HG03060 (cell line): ENCODE measurements at regions not wholly inside any gene's neighbourhood (a gene's known extent, or its start where the extent isn't known, plus 50 kb on each side); places are given as distances from the start of the nearest gene placed in this dataset.

Experiments used
- ATAC-seq: cut with Tn5 transposase; IDR thresholded peaks from one replicate; pipeline ENCODE4 v1.9.1; 2021; ENCODE audit warnings: low read depth, moderate number of reproducible peaks; ENCODE audit not compliant: unreplicated experiment

GRCh38 chr15:35757361-35757760 lies 211.4 kb upstream of the DPH6 start:
- no peak for ATAC-seq

GRCh38 chr15:35757765-35758164 lies 211.8 kb upstream of the DPH6 start:
- no peak for ATAC-seq

GRCh38 chr15:35764661-35765519 lies 218.9 kb upstream of the DPH6 start:
- no peak for ATAC-seq

GRCh38 chr15:35768949-35769348 lies 223.0 kb upstream of the DPH6 start:
- no peak for ATAC-seq

GRCh38 chr15:35769656-35770055 lies 223.7 kb upstream of the DPH6 start:
- no peak for ATAC-seq

- no peak for ATAC-seq
Measured at GRCh38 chr15:35771746-35772442, 225.9 kb upstream of the DPH6 start.

- no peak for ATAC-seq
Measured at GRCh38 chr15:35774653-35775052, 228.7 kb upstream of the DPH6 start.

GRCh38 chr15:35775471-35775870 lies 229.5 kb upstream of the DPH6 start:
- ATAC-seq, result no peak

- no peak for ATAC-seq
Measured at GRCh38 chr15:35777061-35777460, 231.1 kb upstream of the DPH6 start.

GRCh38 chr15:35783203-35783602 lies 237.2 kb upstream of the DPH6 start:
- ATAC-seq, result no peak

- ATAC-seq, result no peak
Measured at GRCh38 chr15:35784745-35785144, 238.8 kb upstream of the DPH6 start.

- ATAC-seq, result no peak
Measured at GRCh38 chr15:35810007-35810406, 264.0 kb upstream of the DPH6 start.

GRCh38 chr15:35813573-35813972 lies 267.6 kb upstream of the DPH6 start:
- no peak for ATAC-seq

- ATAC-seq, result no peak
Measured at GRCh38 chr15:35818846-35819245, 272.9 kb upstream of the DPH6 start.

- ATAC-seq, result no peak
Measured at GRCh38 chr15:35822153-35822552, 276.2 kb upstream of the DPH6 start.

GRCh38 chr15:35827141-35827540 lies 281.2 kb upstream of the DPH6 start:
- ATAC-seq, result no peak

- ATAC-seq, result no peak
Measured at GRCh38 chr15:35827911-35828310, 281.9 kb upstream of the DPH6 start.

GRCh38 chr15:35833581-35833980 lies 287.6 kb upstream of the DPH6 start:
- no peak for ATAC-seq

- ATAC-seq, result no peak
Measured at GRCh38 chr15:35834216-35834830, 288.4 kb upstream of the DPH6 start.

- ATAC-seq, result no peak
Measured at GRCh38 chr15:35834866-35835265, 288.9 kb upstream of the DPH6 start.

GRCh38 chr15:35838424-35839111 lies 292.6 kb upstream of the DPH6 start:
- ATAC-seq, result no peak
